Thyroid gland (tissue), 4 donors: ENCODE measurements at regions not wholly inside any gene's neighbourhood (a gene's known extent, or its start where the extent isn't known, plus 50 kb on each side); places are given as distances from the start of the nearest gene placed in this dataset.

Experiments
- DNase-seq, 2 donors: peaks; one replicate each; pipeline ENCODE4 v3.0.0-alpha.2; 2019
- H3K27ac ChIP-seq, 3 donors: fragments of 200-600 bp; sonication (generic); 1 replicate in 2 of 3; 2 replicates in 1 of 3; pipeline ENCODE4 v1.5.1; 2016 to 2019; ENCODE audit warnings: mild to moderate bottlenecking in 1 of 3, moderate library complexity in 1 of 3
- H3K27me3 ChIP-seq: fragments of 200-600 bp; sonication (generic); one replicate; pipeline ENCODE4 v1.5.1; 2019
- H3K36me3 ChIP-seq, 2 donors: fragments of 200-600 bp; sonication (generic); one replicate each; pipeline ENCODE4 v1.5.1; 2016 to 2019
- H3K4me1 ChIP-seq, 2 donors: fragments of 200-600 bp; sonication (generic); one replicate each; pipeline ENCODE4 v1.5.1; 2017 to 2019
- H3K4me3 ChIP-seq, 3 donors: fragments of 200-600 bp; sonication (generic); replicated peaks in 1 of 3; 1 replicate in 2 of 3; 2 replicates in 1 of 3; pipeline ENCODE4 v1.5.1; 2016; ENCODE audit warnings: mild to moderate bottlenecking in 1 of 3
- H3K9me3 ChIP-seq: fragments of 200-600 bp; sonication (generic); one replicate; pipeline ENCODE4 v1.5.1; 2017
- CTCF ChIP-seq, 6 experiments: fragments of 200-600 bp in 3 of 6; fragments of 450-650 bp in 3 of 6; sonication (generic) in 3 of 6; IDR thresholded peaks; one replicate each; pipeline ENCODE4 v1.5.1; 2016 to 2019; ENCODE audit warnings: antibody characterized with exemption in 6 of 6, mild to moderate bottlenecking in 2 of 6, inconsistent platforms in 1 of 6, moderate library complexity in 1 of 6
- POLR2A ChIP-seq, 2 donors: fragments of 450-650 bp; IDR thresholded peaks; one replicate each; pipeline ENCODE4 v1.6.1; 2017; ENCODE audit warnings: antibody characterized with exemption in 2 of 2, mild to moderate bottlenecking in 2 of 2, moderate library complexity in 1 of 2
- WGBS, 2 donors: methylation state at CpG; one replicate each; pipeline ENCODE4 v1.1.5; 2017; 5-methylcytosine and 5-hydroxymethylcytosine counted together
- intact Hi-C: fragments of 100-400 bp; cut with DNase I; formaldehyde crosslinking; loops from one replicate; pipeline ENCODE4 v1.15.1; 2023

GRCh38 chrX:20973038-20973437 lies 401.2 kb upstream of the CNKSR2 start:
- intact Hi-C loops = no loop called here
- H3K27ac ChIP-seq = no peak overlapping the region
- no peaks in the 10 kb centered on the region for H3K9me3 ChIP-seq
- no peak overlapping the region for H3K4me3 ChIP-seq
- H3K4me1 ChIP-seq = no peaks in the 10 kb centered on the region
- DNase-seq = no peak
- no peaks in the 10 kb centered on the region for H3K36me3 ChIP-seq
- WGBS, 2 donors = 43 to 53% methylated on average over 4 of the region's 4 CpGs
- no peak for TF ChIP-seq POLR2A (IDR thresholded peaks at IDR 0.05)
- TF ChIP-seq CTCF (IDR thresholded peaks at IDR 0.05) = no peak
- H3K27me3 ChIP-seq = no peaks in the 10 kb centered on the region

GRCh38 chrX:20971250-20971649 lies 403.0 kb upstream of the CNKSR2 start:
- WGBS, 2 donors = 70 to 81% methylated on average over 4 of the region's 4 CpGs
- TF ChIP-seq CTCF (IDR thresholded peaks at IDR 0.05) (no peak), POLR2A (IDR thresholded peaks at IDR 0.05) (no peak)
- intact Hi-C loops = no loop called here
- H3K27ac ChIP-seq = no peak overlapping the region
- no peak for DNase-seq
- no peaks in the 10 kb centered on the region for H3K4me1 ChIP-seq
- H3K36me3 ChIP-seq = no peaks in the 10 kb centered on the region
- H3K4me3 ChIP-seq = no peak overlapping the region
- H3K27me3 ChIP-seq = no peaks in the 10 kb centered on the region
- no peaks in the 10 kb centered on the region for H3K9me3 ChIP-seq

- Histone ChIP-seq H3K9me3 (no peaks in the 10 kb centered on the region), H3K36me3 (no peaks in the 10 kb centered on the region), H3K27ac (no peak overlapping the region), H3K4me1 (no peaks in the 10 kb centered on the region), H3K27me3 (no peaks in the 10 kb centered on the region), H3K4me3 (no peak overlapping the region)
- no peak for DNase-seq
- intact Hi-C loops = no loop called here
- 65 to 73% methylated on average over 1 of the region's 1 CpG for WGBS, 2 donors
- TF ChIP-seq CTCF (IDR thresholded peaks at IDR 0.05) (no peak), POLR2A (IDR thresholded peaks at IDR 0.05) (no peak)
These were observed 404.7 kb upstream of the CNKSR2 start for GRCh38 chrX:20969565-20969964.

GRCh38 chrX:20968996-20969395 lies 405.2 kb upstream of the CNKSR2 start:
- Histone ChIP-seq H3K9me3 (no peaks in the 10 kb centered on the region), H3K4me1 (no peaks in the 10 kb centered on the region), H3K4me3 (no peak overlapping the region), H3K27ac (no peak overlapping the region), H3K27me3 (no peaks in the 10 kb centered on the region), H3K36me3 (no peaks in the 10 kb centered on the region)
- intact Hi-C loops = no loop called here
- no peak for DNase-seq
- TF ChIP-seq POLR2A (IDR thresholded peaks at IDR 0.05) = no peak
- TF ChIP-seq CTCF (IDR thresholded peaks at IDR 0.05) = no peak
- 77 to 87% methylated on average over 2 of the region's 2 CpGs for WGBS, 2 donors

GRCh38 chrX:20967725-20968124 lies 406.5 kb upstream of the CNKSR2 start:
- intact Hi-C loops = no loop called here
- no peak overlapping the region for H3K27ac ChIP-seq
- no peaks in the 10 kb centered on the region for H3K27me3 ChIP-seq
- no peaks in the 10 kb centered on the region for H3K4me1 ChIP-seq
- H3K9me3 ChIP-seq = no peaks in the 10 kb centered on the region
- TF ChIP-seq CTCF (IDR thresholded peaks at IDR 0.05) = no peak
- no peak for TF ChIP-seq POLR2A (IDR thresholded peaks at IDR 0.05)
- H3K4me3 ChIP-seq = no peak overlapping the region
- no peaks in the 10 kb centered on the region for H3K36me3 ChIP-seq
- DNase-seq = no peak
